Testis (tissue), 2 donors: ENCODE measurements at regions not wholly inside any gene's neighbourhood (a gene's known extent, or its start where the extent isn't known, plus 50 kb on each side); places are given as distances from the start of the nearest gene placed in this dataset.

ENCODE experiments used
- CTCF ChIP-seq, 3 experiments: fragments of 450-650 bp in 2 of 3; fragments of 200-600 bp in 1 of 3; sonication (generic) in 1 of 3; IDR thresholded peaks; one replicate each; pipeline ENCODE4 v1.5.1; 2016 to 2019; ENCODE audit warnings: antibody characterized with exemption in 3 of 3, mild to moderate bottlenecking in 2 of 3, moderate library complexity in 1 of 3
- POLR2A ChIP-seq: fragments of 450-650 bp; IDR thresholded peaks from one replicate; pipeline ENCODE4 v1.6.1; 2017; ENCODE audit warnings: antibody characterized with exemption, mild to moderate bottlenecking, moderate library complexity

GRCh38 chr2:220077488-220077887 is 450.1 kb downstream of the SLC4A3 start:
- TF ChIP-seq CTCF (IDR thresholded peaks at IDR 0.05) = no peak
- no peak for TF ChIP-seq POLR2A
